GM19438 (cell line): ENCODE measurements at regions not wholly inside any gene's neighbourhood (a gene's known extent, or its start where the extent isn't known, plus 50 kb on each side); places are given as distances from the start of the nearest gene placed in this dataset.

ENCODE experiments used
- ATAC-seq: cut with Tn5 transposase; IDR thresholded peaks from one replicate; pipeline ENCODE4 v1.9.1; 2021; ENCODE audit warnings: low read depth; ENCODE audit not compliant: unreplicated experiment

DNA sequence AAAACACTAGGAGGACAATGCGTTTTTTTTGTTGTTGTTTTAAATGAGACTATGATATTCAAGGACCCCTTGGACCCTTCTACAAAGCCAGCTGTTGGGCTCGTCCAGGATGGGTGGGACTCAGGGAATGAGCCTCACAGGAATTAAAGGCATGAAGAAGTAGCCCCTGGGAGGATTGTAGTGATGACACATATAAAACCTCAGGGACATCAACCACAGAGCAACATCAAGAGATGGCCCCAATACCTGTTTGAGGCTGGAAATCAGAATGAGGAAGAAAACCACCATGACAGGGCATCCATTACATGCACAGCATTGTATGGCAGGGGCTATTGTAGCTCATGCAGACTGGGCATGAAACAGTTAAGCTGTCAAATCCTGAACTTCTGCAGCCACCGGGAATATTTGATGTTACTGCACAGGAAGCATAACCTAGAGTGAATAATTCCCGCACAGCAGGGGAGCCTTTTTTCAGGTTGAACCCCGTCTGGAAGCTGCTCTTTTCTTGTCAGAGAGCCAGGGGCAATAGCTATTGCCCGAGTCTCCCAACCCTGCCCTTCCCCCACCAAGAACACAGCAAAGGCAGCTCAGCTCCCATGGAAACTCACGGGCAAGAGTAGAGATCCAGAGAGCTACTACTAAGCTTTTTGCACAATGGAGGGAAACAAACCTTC, 140.2 kb upstream of the FGGY start:
- ATAC-seq = no peak

DNA sequence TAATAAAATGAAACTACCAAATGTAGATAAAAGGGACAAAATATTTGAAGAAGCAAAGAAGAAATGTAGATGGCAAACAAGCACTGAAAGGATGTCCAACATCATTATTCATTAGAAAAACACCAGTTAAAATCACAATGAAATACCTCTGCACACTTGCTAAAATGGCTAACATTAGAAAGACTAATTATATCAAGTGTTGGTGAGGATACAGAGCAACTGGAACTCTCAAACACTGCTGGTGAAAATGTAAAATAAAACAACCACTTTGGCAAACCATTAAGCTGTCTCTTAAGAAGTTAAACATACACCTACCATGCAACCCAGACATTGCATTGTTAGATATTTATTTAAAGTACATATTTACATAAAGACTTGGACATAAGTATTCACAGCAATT, 138.6 kb upstream of the FGGY start:
- no peak for ATAC-seq

DNA sequence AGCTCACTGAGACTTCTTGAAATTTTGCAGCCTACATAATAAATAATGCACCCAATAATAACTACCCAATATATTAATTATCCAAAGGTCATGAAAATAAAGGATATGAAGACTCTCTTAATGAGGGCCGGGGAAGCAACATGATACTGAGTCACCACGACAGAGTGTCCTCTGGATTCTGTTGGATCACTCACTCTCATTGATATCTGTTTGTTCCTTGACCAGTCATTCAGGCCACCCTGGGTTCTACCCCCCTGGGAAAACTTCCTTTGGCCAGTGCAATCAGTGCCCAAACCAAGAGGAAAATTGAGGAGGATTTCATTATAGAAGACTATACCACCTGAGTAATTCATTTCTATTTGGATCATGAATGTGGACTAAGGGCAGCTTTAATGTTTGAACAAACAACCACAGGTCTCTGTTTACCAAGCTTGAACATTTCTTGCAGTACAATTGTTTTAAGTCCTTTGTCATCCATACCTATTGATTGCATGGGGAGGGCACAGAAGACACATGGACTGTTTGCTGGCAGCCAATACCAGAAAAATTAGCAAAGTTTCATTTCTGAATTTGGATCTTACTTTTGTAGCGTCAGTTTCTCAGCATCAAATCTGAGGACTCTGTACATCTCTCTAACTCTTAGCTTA, 137.2 kb upstream of the FGGY start:
- ATAC-seq = no peak

DNA sequence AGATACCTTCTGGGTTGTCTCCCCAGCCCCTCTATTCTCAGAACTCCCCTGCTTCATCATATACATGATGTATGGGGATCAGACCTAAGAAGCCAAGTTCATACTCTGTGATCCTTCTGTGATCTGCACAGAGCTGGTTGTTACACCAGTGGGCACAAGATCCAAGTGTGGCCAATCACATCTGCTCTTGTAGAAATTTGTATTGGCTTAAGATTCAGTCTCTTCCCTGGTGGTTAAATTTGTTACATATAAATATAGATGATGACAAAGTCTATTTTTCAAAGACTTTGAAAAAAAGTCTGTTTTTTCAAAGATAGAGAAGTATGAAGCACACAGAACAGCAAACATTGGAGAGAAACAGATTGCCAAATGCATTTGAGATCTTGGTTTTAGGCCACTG, 135.8 kb upstream of the FGGY start:
- no peak for ATAC-seq

DNA sequence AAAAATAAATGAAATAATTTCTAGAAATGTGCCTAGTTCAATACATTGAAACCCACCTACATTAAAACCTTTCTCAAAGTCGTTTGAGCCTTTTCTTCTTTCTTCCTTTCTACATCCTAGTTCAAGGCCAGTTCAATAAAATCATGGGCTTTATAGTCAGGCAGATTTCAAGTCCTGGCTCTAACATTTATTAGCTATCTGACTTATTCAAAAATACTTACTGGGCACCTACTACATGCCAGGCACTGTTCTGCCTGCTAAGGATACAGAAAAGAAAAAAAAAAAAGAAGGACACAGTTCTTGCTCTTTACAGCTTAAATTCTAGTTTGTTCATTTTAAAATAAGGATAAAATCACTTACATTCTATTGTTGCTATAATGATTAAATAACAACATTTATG, 134.2 kb upstream of the FGGY start:
- ATAC-seq = no peak

DNA sequence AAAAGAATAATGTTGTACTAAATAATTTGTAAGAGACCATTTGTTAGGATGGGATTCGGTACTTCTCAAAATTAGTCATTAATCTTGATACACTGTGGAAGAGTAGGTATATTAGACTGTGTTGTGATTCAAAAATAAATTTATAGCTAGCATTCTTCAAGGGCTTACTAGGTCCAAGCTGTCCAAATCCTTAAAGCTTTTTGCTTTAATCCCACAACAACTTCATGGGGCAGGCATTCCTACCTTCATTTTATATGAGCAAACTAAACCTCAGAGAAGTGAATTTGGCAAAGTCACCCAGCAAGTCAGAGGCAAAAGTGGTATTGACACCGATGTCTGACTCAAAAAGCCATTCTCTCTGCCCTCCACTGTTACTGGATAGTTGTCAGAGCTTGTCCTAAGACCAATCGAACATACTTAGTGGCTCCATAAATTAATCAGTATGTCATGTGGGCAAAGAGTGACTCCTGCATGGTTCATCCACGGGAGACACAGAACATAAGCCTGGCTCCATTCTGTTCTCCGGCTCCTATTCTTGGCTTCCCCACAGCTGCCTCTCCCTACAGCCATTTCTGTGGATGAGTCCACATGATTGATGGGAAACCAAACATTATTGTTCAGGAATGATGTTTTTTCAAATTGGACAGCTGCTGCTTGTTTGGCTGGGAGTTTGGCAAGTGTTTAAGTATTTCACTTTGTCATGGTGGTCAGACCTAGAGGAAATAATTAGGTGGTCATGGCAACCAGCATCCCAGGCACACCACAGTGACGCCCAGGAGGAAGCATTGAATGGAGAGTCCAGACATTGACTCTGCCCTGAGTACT, 133.4 kb upstream of the FGGY start:
- no peak for ATAC-seq

DNA sequence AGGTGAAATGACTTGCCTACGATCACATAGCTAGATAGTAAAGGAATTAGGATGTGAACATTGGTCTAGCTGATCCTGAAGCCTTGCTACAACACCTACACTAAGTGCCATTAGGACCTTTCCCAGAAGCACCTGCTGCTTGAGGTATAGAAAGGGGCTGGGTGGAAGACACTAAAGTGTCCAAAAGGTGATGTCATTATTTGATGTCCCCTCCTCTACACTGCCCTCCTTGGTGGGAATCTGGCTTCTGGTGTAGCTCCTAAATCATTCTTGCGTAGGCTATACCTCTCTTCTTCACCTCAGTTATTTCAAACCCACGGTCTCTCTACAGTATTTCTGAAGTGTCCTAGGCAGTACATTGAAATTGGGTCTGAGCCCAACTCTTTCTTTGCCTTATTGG, 132.5 kb upstream of the FGGY start:
- ATAC-seq = no peak

DNA sequence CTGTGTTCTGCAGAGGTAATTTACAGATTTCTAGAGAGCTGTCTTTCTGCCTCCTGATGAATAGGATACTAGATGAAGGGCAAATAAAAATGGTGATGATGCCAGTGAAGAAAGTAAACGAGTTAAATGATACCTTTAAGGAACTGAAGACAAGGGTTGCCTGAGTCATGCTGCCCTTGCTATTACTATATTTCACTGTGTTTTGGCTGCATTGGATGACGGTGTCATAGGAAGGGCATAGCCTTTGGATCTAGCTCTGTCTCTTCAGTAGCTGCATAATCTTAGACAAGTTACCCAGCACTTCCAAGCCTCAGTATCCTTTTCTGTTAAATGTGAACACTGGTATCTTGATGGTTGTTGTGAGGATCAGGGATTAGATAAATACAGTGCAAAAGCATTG, 131.5 kb upstream of the FGGY start:
- ATAC-seq = no peak

DNA sequence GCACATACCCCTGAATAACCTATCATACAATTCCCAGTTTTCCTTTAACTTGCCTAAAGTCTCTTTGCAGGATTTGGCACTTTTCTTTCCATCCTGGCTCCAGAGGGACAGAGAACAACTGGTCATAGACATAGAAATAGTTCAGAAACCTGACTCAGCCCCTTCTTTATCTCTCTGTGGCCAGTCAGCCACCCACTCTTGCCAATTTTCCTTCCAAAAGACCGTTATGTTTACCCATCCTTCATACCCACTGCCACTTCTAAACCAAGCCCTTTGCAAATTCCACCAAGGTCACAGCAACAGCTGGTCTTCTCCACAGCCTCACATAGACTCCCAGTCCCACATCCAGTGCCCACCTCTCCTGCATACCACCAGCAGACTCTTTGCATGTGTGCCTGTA, 127.2 kb upstream of the FGGY start:
- ATAC-seq = no peak

DNA sequence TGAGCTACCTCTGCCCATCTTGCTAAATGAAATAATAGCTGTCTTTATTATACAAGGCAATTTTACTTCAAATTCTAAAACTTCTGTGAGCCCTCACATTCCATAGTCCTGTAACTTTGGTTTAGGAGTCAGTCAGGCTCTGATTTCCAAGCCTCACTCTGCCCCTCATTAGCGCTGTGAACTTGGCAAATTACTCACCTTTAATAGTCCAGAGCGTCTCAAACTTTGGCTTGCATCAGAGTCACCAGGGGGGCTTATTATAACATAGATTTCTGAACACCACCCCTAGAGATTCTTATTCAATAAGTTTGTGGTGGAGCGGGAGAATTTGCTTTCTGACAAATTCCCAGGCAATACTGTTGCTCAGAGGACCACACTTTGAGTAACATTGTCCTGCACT, 126.2 kb upstream of the FGGY start:
- no peak for ATAC-seq

DNA sequence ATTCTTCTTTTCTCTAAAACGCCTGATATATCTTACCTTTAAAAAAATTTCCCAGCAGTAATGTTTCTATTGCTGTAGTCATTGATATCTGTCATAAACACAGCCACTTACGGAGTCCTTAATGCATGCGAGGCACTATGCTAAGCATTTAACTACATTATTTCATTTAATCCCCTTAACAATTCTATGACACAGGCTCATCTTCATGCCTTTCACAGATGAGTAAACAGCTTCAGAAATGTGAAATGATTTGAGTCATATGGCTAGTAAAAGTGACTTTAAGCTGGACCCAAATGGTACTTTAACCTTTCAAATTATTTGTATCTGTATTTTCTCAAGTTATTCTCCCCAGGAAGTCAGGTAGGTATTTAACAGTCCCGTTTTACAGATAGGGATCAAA, 125.1 kb upstream of the FGGY start:
- no peak for ATAC-seq

DNA sequence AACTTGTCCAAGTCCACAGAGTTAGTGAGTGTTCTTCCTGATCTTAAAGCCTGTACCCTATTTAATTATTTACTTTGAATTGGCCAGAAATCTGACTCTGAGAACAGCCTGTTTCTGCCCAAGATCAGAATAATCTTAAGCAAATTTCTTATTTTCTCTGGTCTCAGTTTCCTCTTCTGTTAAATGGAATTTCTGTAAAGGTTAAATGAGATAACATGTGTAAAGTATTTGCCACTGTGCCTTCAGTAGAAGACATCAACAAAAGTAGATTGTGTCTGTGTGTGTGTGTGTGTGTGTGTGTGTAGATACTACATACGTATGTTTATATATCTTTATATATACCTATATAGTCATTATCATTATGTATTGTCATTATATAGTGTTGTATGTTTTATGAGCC, 124.2 kb upstream of the FGGY start:
- no peak for ATAC-seq

DNA sequence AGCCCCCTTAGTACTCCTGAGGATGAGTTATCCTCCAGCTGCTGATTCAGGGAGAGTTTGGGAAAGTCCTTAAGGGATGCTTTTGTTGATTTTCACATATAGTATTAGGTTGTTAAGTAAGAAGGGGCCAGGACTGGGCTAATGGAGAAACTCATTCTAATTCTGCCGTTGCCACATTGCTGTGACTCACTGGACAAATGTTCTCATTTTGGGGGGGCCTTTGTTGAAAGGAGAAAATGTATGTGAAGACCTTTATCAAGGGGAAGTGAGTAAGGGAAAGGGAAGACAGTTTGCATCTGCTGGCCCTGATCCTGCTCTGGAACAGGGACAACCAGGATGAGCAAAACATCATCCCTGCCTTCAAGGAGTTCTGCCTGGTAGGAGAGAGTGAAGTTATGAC, 123.2 kb upstream of the FGGY start:
- no peak for ATAC-seq

DNA sequence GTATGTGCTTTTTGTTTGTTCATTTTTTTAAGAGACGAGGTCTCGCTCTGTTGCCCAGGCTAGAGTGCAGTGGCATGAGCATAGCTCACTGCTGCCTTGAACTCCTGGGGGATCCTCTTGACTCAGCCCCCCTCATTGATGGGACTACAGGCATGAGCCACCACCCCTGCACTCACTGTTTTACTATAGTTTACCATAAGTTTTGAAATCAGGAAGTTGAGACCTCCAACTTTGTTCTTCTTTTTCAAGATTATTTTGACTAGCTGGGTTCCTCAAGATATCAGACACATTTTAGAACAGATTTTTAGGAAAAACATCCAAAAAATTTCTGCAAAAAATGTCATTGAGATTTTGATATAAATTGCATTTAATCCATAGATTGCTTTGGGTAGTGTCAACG, 120.4 kb upstream of the FGGY start:
- no peak for ATAC-seq

DNA sequence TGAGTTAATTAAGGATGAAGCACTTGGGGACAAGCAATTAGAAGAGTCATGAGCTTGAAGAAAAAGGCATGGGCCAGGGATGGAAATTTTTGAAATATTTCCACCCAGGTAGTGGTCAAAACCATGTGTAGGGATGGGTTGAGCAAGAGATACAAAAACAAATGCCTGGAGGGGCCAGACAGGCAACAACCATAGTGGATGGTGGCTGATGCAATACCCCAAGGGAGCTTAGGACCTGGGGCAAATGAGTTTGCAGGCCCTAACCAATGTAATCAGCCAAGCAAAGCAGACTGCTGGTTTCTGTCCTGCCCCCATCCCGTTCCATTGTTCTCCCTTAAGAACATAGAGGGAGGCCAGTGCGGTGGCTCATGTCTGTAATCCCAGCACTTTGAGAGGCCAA, 119.1 kb upstream of the FGGY start:
- ATAC-seq = no peak

DNA sequence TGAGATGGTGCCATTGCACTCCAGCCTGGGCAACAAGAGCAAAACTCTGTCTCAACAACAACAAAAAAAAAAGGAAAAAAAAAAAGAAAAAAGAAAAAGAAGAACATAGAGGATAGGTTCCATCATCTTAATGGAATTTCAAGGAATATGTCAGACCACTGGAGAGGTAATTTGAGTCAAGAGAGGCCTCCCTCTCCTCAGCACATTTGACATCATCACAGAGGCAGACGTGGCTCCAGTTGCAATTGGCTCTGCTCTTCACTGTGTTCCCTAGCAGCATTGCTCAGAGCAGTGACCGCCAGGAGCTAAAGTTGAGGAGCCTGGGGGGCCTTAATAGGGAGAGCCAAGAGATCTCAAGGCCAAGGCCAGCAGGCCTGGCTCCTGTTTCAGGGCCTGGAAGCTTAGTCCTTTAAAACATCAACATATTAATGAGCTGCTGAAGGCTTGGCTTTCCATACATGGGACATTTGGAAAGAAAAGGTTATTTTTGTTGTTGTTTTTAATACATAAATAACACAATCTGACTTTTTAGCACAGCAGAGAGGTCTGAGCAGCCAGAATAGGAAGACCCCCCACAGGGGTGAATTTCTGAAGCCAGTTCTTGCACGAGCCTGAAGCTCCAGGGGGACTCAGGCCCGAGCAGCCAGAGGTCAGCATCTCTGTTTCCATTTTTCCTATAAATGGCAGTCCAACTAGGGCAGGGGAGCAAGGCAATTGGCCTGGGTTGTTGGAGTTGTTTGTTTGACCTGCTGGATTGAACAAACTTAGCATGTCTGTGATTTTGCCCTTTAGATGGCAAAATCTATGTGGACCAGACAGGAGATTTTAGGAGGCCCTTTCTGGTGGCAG, 118.3 kb upstream of the FGGY start:
- ATAC-seq = no peak

DNA sequence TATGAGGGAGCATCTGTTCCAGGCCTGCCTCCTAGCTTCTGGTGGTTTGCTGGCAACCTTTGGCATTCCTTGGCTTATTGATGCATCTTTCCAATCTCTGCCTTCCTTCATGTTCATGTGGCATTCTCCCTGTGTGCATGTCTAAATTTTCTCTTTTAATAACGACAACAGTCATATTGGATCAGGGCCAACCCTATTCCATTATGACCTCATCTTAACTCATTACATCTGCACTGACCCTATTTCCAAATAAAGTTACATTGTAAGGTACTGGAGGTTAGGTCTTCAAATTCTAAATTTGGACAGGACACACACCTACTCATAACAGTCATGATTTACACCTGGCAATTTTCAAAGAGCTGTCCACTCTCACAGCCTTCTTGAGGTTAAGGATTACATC, 117.2 kb upstream of the FGGY start:
- ATAC-seq = no peak

DNA sequence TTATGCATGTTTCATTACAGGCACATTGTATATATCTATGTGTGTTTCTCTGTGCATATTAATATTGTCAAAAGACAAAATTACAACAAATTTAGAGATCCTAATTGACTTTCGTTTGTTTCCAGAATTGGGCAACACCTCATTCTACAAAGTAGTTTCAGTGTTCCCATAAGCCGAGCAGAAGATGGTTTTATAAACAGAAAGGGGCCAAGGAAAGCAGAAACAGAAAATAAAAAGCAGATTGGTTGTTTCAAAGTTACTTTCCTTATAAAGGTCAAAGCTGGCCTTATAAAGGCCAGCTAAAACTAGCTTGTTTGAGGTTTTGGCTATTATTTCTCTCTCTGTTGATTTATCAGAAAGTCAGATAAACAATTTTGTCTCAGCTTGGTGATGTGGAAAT, 116.2 kb upstream of the FGGY start:
- ATAC-seq = no peak

DNA sequence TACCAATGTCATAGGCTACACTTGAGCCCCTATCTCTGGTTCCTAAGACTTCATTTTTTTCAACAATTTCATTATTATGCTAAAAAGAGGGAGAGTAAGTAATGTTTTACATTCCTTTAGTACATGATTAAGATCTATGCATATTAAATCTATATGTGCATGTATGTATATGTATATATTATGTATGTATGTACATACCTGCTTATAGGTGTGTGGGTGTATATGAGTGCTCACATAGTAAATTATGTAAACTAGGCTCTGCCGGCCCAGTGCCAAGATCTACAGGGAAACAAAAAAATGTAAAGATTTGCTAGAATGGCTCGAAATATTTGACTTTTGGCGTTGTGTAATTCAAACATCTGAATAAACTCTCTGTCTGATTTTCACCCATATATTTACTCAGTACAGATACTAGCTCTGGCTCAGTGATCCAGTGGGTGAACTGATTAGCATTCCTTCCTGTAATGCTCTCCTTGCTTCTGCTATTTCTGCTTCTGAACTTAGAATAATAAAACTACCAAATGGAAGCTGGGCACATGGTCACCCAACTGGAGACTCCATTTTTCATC, 113.1 kb upstream of the FGGY start:
- ATAC-seq = no peak

DNA sequence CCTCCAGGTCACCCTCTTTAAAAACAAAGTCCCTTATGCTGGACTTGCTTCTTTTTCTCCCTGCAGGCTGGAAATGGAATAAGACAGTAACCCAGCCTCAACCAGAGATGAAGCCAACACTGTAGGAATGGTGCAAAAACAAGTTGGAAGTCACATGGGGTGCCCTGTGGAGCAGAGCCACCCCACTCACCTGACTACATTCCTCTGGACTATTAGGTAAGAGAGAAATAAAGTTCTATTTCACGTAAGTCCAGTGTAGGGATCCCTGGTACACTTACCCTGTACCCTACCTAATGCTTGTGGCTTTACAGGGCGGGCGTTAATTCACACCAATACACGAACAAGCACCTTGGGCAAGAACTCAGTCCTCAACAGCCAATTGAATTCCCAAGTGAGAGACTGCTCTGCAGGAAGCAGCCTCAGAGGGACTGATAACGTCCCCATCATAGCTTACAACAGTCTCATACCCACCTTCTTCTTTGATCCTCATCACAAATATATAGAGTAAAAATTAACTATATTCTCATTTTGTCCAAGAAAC, 112.5 kb upstream of the FGGY start:
- no peak for ATAC-seq
